Brain microvascular endothelial cell (primary cell): ENCODE measurements at regions not wholly inside any gene's neighbourhood (a gene's known extent, or its start where the extent isn't known, plus 50 kb on each side); places are given as distances from the start of the nearest gene placed in this dataset.

ENCODE experiments used
- DNase-seq: peaks from one replicate; pipeline ENCODE4 v3.0.0-alpha.2; 2020
- H3K27ac ChIP-seq: fragments of 250-450 bp; sonication (Bioruptor Pico); 2 replicates; pipeline ENCODE4 v1.5.1; 2020; ENCODE audit warnings: mild to moderate bottlenecking, moderate library complexity
- H3K27me3 ChIP-seq: fragments of 250-450 bp; sonication (Bioruptor Pico); replicated peaks from 2 replicates; pipeline ENCODE4 v1.5.1; 2020; ENCODE audit warnings: mild to moderate bottlenecking
- H3K36me3 ChIP-seq: fragments of 250-450 bp; sonication (Bioruptor Pico); replicated peaks from 2 replicates; pipeline ENCODE4 v1.5.1; 2020; ENCODE audit warnings: mild to moderate bottlenecking
- H3K4me3 ChIP-seq: 2 replicates; pipeline ENCODE4 v1.5.1; 2011; ENCODE audit warnings: low read depth, mild to moderate bottlenecking, control low read depth, low read length, moderate library complexity
- in situ Hi-C: cut with HindIII; loops from 2 replicates; pipeline ENCODE4 v1.10.0; 2017; ENCODE audit warnings: low sequenced_read_pairs, low pct_ligation_motif_present
- TF ChIP-seq, protein P1 (sequence below): IDR thresholded peaks from 2 replicates; pipeline ENCODE4 v1.5.1; 2011; ENCODE audit warnings: low read depth, mild to moderate bottlenecking, moderate library complexity, low read length, control low read depth, inconsistent platforms; ENCODE audit errors: missing control alignments

DNA sequence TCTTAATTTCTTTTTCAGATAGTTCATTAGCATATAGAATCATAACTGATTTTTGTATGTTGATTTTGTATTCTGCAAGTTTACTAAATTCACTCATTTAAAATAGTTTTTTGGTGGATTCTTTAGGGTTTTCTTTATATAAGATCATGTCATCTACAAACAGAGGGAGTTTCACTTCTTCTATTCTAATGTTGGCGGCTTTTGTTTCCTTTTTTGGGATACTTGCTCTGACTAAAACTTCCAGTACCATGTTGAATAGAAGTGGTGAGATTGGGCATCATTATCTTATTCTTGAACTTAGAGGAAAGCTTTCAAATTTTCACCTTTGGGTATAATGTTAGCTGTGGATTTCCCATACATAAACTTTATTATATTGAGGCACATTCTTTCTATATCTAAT is 296.9 kb downstream of the BCKDHB start:
- in situ Hi-C loops, result no loop called here
- no peak for DNase-seq
- Histone ChIP-seq H3K4me3 (no peak overlapping the region), H3K27me3 (no peaks in the 10 kb centered on the region), H3K36me3 (no peaks in the 10 kb centered on the region), H3K27ac (no peak overlapping the region)
- TF ChIP-seq, protein P1, sequence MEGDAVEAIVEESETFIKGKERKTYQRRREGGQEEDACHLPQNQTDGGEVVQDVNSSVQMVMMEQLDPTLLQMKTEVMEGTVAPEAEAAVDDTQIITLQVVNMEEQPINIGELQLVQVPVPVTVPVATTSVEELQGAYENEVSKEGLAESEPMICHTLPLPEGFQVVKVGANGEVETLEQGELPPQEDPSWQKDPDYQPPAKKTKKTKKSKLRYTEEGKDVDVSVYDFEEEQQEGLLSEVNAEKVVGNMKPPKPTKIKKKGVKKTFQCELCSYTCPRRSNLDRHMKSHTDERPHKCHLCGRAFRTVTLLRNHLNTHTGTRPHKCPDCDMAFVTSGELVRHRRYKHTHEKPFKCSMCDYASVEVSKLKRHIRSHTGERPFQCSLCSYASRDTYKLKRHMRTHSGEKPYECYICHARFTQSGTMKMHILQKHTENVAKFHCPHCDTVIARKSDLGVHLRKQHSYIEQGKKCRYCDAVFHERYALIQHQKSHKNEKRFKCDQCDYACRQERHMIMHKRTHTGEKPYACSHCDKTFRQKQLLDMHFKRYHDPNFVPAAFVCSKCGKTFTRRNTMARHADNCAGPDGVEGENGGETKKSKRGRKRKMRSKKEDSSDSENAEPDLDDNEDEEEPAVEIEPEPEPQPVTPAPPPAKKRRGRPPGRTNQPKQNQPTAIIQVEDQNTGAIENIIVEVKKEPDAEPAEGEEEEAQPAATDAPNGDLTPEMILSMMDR, result no peak

DNA sequence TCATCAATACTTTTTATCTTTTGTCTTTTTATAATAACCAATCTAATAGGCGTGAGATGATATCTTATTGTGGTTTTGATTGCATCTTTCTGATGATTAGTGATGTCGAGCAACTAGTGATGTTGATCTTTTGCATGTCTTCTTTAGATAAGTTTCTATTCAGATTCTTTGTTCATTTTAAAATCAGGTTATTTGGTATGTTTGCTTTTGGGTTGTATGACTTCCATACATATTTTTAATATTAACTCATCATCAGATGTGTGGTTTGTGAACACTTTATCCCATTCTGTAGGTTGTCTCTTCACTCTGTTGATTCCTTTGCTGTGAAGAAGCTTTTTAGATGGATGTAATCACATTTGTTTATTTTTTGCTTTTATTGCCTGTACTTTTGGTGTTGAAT is 295.8 kb downstream of the BCKDHB start:
- TF ChIP-seq, protein P1, result no peak
- in situ Hi-C loops, result no loop called here
- H3K36me3 ChIP-seq, result no peaks in the 10 kb centered on the region
- H3K4me3 ChIP-seq, result no peak overlapping the region
- H3K27ac ChIP-seq, result no peak overlapping the region
- no peak for DNase-seq
- no peaks in the 10 kb centered on the region for H3K27me3 ChIP-seq
